Common myeloid progenitor, CD34-positive (primary cell): ENCODE measurements at regions not wholly inside any gene's neighbourhood (a gene's known extent, or its start where the extent isn't known, plus 50 kb on each side); places are given as distances from the start of the nearest gene placed in this dataset.
"Not testable (repeated sequence)": the region's sequence is repeated elsewhere in the genome, so short reads cannot be mapped to it uniquely, and the experiment has no call there.

Experiments
- CTCF ChIA-PET: fragments of 350-600 bp; sonication (Branson Sonifier 250); formaldehyde crosslinking; loops from one replicate; lab custom pipeline; 2021; ENCODE audit warnings: antibody characterized with exemption; lab: Charles Lee
- POLR2A ChIA-PET: fragments of 350-600 bp; sonication (Branson Sonifier 250); formaldehyde crosslinking; loops from one replicate; lab custom pipeline; 2021; ENCODE audit warnings: antibody characterized with exemption; lab: Charles Lee
- DNase-seq, 3 donors: peaks; one replicate each; pipeline versions ENCODE4 v3.0.0 to v3.0.0-alpha.2; 2013
- H3K27ac ChIP-seq, 2 experiments: 1 replicate in 1 of 2; 2 replicates in 1 of 2; pipeline ENCODE4 v1.7.0; 2013; ENCODE audit warnings: inconsistent platforms in 2 of 2, low read length in 2 of 2, mild to moderate bottlenecking in 2 of 2, low read depth in 1 of 2, moderate library complexity in 1 of 2; ENCODE audit not compliant: severe bottlenecking in 2 of 2, insufficient read depth in 1 of 2, poor library complexity in 1 of 2
- H3K27me3 ChIP-seq, 5 experiments: replicated peaks in 2 of 5; 1 replicate in 3 of 5; 2 replicates in 2 of 5; pipeline versions ENCODE4 v1.6.1 to v1.7.0; 2013; ENCODE audit warnings: low read length in 4 of 5, mild to moderate bottlenecking in 2 of 5, moderate library complexity in 2 of 5, inconsistent platforms in 1 of 5; ENCODE audit not compliant: insufficient read depth in 5 of 5, control insufficient read depth in 4 of 5
- H3K36me3 ChIP-seq, 4 experiments: 1 replicate in 2 of 4; 2 replicates in 2 of 4; pipeline versions ENCODE4 v1.6.1 to v1.7.0; 2013; ENCODE audit warnings: low read length in 3 of 4, control low read depth in 1 of 4, mild to moderate bottlenecking in 1 of 4; ENCODE audit not compliant: control insufficient read depth in 4 of 4, insufficient read depth in 4 of 4
- H3K4me1 ChIP-seq, 4 experiments: 1 replicate in 3 of 4; 2 replicates in 1 of 4; pipeline versions ENCODE4 v1.6.1 to v1.7.1; 2013; ENCODE audit warnings: low read length in 3 of 4, mild to moderate bottlenecking in 3 of 4, control low read depth in 1 of 4, inconsistent platforms in 1 of 4, moderate library complexity in 1 of 4; ENCODE audit not compliant: control insufficient read depth in 4 of 4, insufficient read depth in 4 of 4; ENCODE audit errors: control extremely low read depth in 1 of 4
- H3K4me3 ChIP-seq, 7 experiments: 1 replicate in 4 of 7; 2 replicates in 3 of 7; pipeline versions ENCODE4 v1.5.1 to v1.7.0; 2013; ENCODE audit warnings: mild to moderate bottlenecking in 7 of 7, low read length in 6 of 7, moderate library complexity in 6 of 7, inconsistent platforms in 2 of 7, low read depth in 2 of 7, control low read depth in 1 of 7; ENCODE audit not compliant: insufficient read depth in 4 of 7, control insufficient read depth in 1 of 7; ENCODE audit errors: extremely low read depth in 1 of 7
- H3K9me3 ChIP-seq, 5 experiments: 1 replicate in 4 of 5; 2 replicates in 1 of 5; pipeline versions ENCODE4 v1.6.1 to v1.7.1; 2013; ENCODE audit warnings: low read length in 4 of 5, mild to moderate bottlenecking in 2 of 5, inconsistent platforms in 1 of 5, low read depth in 1 of 5, moderate library complexity in 1 of 5; ENCODE audit not compliant: control insufficient read depth in 4 of 5, insufficient read depth in 2 of 5; ENCODE audit errors: control extremely low read depth in 1 of 5
- WGBS: methylation state at CpG from one replicate; pipeline ENCODE4 v1.1.5; 2013; ENCODE audit not compliant: insufficient coverage; 5-methylcytosine and 5-hydroxymethylcytosine counted together

GRCh38 chr4:9696561-9696960, 84.9 kb upstream of the DRD5 start:
- H3K4me1 ChIP-seq, DNase-seq, H3K36me3 ChIP-seq, H3K9me3 ChIP-seq, H3K27me3 ChIP-seq, POLR2A ChIA-PET, H3K4me3 ChIP-seq, H3K27ac ChIP-seq: not testable (repeated sequence)
- CTCF ChIA-PET, result interaction anchor here (1.0 kb wide), 1 partner anchor 360 kb away, joined by 3 read pairs; no protein-coding TSS in a partner anchor
- 96% methylated on average over 4 of the region's 5 CpGs for WGBS

- H3K9me3 ChIP-seq, H3K4me1 ChIP-seq, H3K27me3 ChIP-seq, DNase-seq, H3K36me3 ChIP-seq, H3K27ac ChIP-seq, CTCF ChIA-PET, POLR2A ChIA-PET, H3K4me3 ChIP-seq: not testable (repeated sequence)
- WGBS, result 100% methylated on average over 2 of the region's 6 CpGs
Observed at GRCh38 chr4:9702019-9702418, 79.4 kb upstream of the DRD5 start.

GRCh38 chr4:9702696-9703095, 78.7 kb upstream of the DRD5 start:
- CTCF ChIA-PET, result interaction anchor here (1.1 to 1.8 kb wide), 3 partner anchors 9 to 11 kb away, joined by 3 to 5 read pairs (median 4); no protein-coding TSS in a partner anchor
- H3K27ac ChIP-seq, DNase-seq, H3K9me3 ChIP-seq, H3K27me3 ChIP-seq, H3K36me3 ChIP-seq, H3K4me3 ChIP-seq, POLR2A ChIA-PET, H3K4me1 ChIP-seq: not testable (repeated sequence)
- 97% methylated on average over 9 of the region's 9 CpGs for WGBS

GRCh38 chr4:9703391-9703790, 78.0 kb upstream of the DRD5 start:
- Histone ChIP-seq H3K4me3 (no peak overlapping the region), H3K27ac (no peak overlapping the region), H3K27me3 (no peaks in the 10 kb centered on the region), H3K36me3 (no peaks in the 10 kb centered on the region), H3K9me3 (no peaks in the 10 kb centered on the region), H3K4me1 (peaks cover 0 to 4% (median 3%) of the 10 kb centered on the region in 4 experiments)
- ChIA-PET CTCF (interaction anchor here (0.8 to 3.0 kb wide), 8 partner anchors 8 to 330 kb away, joined by 3 to 12 read pairs (median 4); no protein-coding TSS in a partner anchor), POLR2A (no interaction called here)
- WGBS, result 8% methylated on average over 8 of the region's 11 CpGs
- peak; percentile 65 to 84 (median 80) for DNase-seq

- DNase-seq, H3K9me3 ChIP-seq, H3K27ac ChIP-seq, H3K4me1 ChIP-seq, H3K27me3 ChIP-seq, H3K4me3 ChIP-seq, H3K36me3 ChIP-seq, POLR2A ChIA-PET: not testable (repeated sequence)
- WGBS, result 93% methylated on average over 3 of the region's 6 CpGs
- CTCF ChIA-PET, result interaction anchor here (1.0 to 3.0 kb wide), 7 partner anchors 8 to 312 kb away, joined by 3 to 12 read pairs (median 4); no protein-coding TSS in a partner anchor
Observed at GRCh38 chr4:9704126-9704525, 77.3 kb upstream of the DRD5 start.

GRCh38 chr4:9704551-9705332, 76.7 kb upstream of the DRD5 start:
- Histone ChIP-seq H3K4me1 (peaks cover 0 to 4% (median 3%) of the 10 kb centered on the region in 4 experiments), H3K36me3 (no peaks in the 10 kb centered on the region), H3K27ac (no peak overlapping the region), H3K4me3 (no peak overlapping the region), H3K27me3 (no peaks in the 10 kb centered on the region), H3K9me3 (no peaks in the 10 kb centered on the region)
- peak in 2 of 3 donors; percentile 9 to 19 for DNase-seq
- POLR2A ChIA-PET, result interaction anchor here (0.7 kb wide), 1 partner anchor 328 kb away, joined by 3 read pairs; no protein-coding TSS in a partner anchor
- WGBS, result 87% methylated on average over 12 of the region's 13 CpGs
- CTCF ChIA-PET, result interaction anchor here (1.0 to 3.0 kb wide), 5 partner anchors 12 to 311 kb away, joined by 3 to 12 read pairs (median 3); no protein-coding TSS in a partner anchor

GRCh38 chr4:9707281-9707680, 74.2 kb upstream of the DRD5 start:
- POLR2A ChIA-PET, CTCF ChIA-PET, H3K27me3 ChIP-seq, H3K4me1 ChIP-seq, H3K9me3 ChIP-seq, DNase-seq, H3K36me3 ChIP-seq, H3K27ac ChIP-seq, H3K4me3 ChIP-seq: not testable (repeated sequence)
- 29% methylated on average over 7 of the region's 10 CpGs for WGBS
